Stimulated activated CD8-positive, alpha-beta memory T cell treated with anti-CD3 and anti-CD28 coated beads, Interleukin-4, amount 100 ng/mL, for 4 hours (primary cell): ENCODE measurements at regions not wholly inside any gene's neighbourhood (a gene's known extent, or its start where the extent isn't known, plus 50 kb on each side); places are given as distances from the start of the nearest gene placed in this dataset.

ENCODE experiments used
- DNase-seq, 2 donors: peaks; one replicate each; pipeline ENCODE4 v3.0.0-alpha.2; 2020; ENCODE audit warnings: low read depth in 2 of 2, low spot score in 1 of 2

GRCh38 chr2:176388861-176389260 lies 119.6 kb downstream of the MTX2 start:
- DNase-seq = no peak

- no peak for DNase-seq
Measured at GRCh38 chr2:176390276-176391147, 121.3 kb downstream of the MTX2 start.

GRCh38 chr2:176391148-176391419 lies 121.8 kb downstream of the MTX2 start:
- DNase-seq = no peak

DNA sequence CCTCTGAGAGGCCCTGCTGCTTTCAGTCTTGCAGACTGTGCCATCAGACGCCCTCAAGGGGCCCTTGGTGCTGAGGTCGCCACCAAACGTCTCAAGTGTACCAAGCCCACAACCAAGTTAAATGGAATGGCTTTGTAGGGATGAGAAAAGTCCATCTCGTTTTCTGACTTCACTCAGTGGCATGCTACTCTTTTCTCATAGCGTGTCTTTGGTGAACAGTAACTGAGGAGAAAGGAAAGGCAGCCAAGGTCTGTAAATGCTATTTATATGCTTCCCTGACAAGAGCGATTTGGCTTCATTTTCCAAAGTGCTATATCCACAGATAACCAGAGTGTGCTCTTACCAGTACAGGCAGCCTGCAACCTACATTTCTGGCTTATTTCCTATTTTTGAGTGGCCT lies 123.0 kb downstream of the MTX2 start:
- no peak for DNase-seq

- DNase-seq = no peak
Measured at GRCh38 chr2:176392744-176393414, 123.6 kb downstream of the MTX2 start.

- no peak for DNase-seq
Measured at GRCh38 chr2:176395273-176395854, 126.1 kb downstream of the MTX2 start.

DNA sequence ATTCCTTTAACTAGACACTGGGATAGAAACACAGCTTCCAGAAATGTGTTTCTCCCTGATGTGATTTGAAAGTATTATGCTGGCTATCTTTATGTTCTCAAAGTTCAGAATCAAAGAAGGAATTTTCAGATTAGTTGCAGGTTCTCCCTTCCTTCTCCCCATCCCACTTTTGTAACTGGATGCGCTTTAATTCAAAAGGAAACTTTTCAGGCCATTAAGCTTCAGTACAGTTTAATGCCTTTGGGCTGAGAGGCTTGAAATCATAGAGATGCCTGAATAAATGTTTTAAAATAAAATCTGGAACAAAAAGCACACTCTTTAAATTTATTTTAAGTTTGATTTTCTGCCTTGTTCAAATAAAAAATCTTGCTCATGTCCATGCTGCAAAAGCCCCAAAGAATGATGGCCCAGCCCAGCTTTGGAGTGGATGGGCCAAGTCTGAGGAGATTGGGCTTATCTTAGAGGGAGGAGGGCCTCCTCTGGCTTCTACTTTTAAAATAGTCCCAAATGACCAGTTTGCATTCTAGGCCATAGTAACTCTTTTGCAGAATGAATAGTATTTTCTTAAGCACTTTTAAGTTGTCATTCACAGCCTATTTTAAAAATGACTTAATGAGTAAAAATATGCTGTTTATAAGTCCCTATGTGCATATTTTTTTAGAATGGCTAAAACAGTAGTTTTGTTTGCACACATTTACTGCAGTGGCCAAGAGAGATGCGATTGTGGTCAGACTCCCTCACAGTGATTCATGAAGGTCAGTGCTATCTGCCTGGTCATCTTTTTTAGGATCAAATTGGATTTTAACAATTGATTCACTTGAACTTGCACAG lies 129.2 kb downstream of the MTX2 start:
- DNase-seq = no peak

DNA sequence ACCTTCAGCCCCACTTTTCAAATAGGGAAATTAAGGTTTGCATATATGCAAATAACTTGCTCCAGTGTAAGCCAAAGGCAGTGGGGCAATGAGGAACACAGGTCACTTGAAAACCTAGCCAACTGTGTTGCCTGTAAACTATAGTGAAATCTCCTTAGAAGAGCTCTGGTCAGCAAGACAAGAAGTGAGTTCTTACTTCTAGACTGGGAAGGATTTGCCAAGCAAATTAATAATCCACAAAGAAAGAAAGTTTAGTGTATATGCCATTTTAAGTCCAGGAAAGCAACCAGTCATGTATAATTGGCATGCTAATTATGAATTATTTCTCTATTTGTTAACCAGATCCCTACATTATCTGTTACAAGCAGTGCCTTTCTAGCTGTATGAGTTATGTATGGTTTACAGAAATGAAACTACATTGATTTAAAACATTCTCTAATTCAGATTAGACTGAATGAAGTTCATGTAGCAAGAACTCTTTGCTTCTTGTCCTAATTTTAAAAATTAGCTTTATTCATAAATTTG lies 129.9 kb downstream of the MTX2 start:
- no peak for DNase-seq

- no peak for DNase-seq
Measured at GRCh38 chr2:176405477-176405876, 136.2 kb downstream of the MTX2 start.

GRCh38 chr2:176407706-176408105 lies 138.5 kb downstream of the MTX2 start:
- no peak for DNase-seq

- DNase-seq = no peak
Measured at GRCh38 chr2:176409671-176410070, 140.4 kb downstream of the MTX2 start.

DNA sequence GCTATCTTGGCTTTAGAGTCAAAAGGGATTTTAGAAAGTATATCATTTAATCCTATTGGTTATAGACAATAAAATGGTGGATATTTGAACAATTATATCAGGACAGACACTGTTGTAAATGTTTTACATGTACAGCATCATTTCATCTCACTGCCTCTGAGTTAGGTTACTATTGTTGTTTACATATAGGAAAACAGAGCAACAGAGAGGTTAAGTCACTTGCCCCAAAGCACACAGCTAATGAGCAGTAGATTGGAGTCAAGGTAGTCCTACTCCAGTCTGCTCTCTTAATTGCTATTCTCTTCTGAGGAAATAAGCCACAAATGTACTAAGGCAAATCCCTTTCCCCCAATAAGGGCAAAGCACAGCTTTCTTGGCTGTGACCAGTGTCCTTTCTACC lies 142.9 kb downstream of the MTX2 start:
- DNase-seq = no peak

DNA sequence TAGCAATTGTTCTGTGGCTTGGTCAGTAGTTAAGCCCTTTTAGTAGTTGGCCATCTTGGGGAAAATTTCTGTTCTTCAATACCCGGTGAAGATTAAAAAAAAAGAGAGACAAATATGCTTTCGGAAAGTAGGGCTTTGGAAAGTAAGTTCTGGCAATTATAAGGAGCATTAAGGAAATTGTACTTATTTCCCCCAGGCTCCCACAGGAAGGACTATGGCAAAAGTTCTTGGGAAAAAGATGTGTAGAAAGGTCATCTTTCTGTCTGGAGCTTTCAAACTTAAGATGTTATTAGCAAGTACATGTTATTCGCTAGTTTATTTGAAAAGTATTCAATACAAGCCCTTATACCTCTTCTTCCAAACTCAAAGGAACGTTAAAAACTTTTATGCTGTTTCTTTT lies 144.5 kb downstream of the MTX2 start:
- no peak for DNase-seq

DNA sequence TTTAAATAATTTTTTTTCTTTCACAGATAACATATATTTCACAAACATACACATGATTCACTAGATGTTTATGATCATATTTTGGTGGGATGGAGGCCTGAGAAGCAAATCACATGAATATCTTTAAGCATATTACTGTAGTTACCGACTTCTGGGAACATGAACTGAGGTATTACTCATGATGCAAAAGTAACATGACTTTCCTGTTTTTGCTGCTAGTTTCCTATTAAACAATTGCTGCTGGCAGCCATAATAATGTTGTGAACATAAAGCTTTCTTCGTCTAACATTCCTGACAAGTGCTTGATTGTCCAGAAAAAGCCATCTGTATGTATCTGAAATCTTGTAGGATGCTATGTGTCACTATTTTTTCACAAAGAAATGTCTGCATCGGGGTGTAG lies 145.4 kb downstream of the MTX2 start:
- no peak for DNase-seq

DNA sequence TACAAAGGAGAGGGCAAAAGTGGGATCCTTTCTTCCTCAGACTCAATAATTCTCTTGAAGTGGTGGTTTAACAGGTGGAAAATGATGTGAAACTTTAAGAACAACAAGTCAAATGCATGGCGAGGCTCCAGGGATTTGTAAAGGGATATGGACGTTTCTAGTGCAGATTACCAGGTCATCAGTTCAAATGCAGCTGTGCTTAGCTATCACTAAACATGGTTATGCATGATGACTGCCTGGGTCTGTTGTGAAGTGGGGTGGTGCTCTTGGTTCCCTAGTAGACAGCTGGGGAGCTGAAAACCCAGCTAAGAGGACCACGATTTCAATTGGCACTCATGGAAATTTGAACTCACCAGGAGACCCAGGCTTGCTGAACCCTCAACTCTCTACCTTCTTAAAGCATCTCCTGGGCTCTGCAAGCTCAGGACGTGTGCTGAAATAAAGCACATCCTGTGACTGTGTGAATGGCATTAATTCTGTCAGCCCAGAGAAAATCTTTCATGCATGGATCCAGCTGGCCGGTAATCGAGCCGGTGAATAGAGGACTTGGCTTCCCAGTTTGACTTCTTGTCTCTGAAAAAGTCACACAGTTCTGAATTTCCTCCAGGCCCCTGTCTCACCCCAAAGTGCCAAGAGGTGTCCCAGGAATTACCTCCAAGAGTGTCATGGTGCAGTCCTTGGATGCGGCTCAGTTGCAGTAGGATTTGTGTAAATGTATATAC lies 146.1 kb downstream of the MTX2 start:
- no peak for DNase-seq

GRCh38 chr2:176415937-176416499 lies 146.8 kb downstream of the MTX2 start:
- DNase-seq = no peak

GRCh38 chr2:176418768-176419167 lies 149.5 kb downstream of the MTX2 start:
- no peak for DNase-seq

DNA sequence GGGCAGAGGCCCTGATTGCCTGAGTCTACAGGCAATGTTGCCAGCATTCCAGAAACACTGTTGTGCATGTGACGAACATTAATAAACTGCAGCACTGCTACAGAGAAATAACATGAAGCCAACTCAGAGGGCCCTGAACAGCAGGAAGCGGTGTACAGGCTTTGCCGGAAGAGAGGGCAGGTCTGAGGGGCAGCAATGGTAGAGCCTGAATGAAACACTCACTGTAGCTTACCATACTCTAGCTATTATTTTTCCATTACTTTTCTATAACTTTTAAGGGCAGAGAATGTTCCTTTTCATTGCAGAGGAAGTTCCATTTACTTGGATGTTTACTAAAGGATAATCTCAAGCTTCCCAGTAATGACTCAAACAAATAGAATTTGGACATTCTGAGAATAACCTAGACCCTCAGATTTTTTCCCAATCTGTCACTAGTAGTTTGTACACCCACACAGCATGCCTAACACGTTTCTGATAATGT lies 150.4 kb downstream of the MTX2 start:
- no peak for DNase-seq

- no peak for DNase-seq
Measured at GRCh38 chr2:176421297-176422050, 152.2 kb downstream of the MTX2 start.

DNA sequence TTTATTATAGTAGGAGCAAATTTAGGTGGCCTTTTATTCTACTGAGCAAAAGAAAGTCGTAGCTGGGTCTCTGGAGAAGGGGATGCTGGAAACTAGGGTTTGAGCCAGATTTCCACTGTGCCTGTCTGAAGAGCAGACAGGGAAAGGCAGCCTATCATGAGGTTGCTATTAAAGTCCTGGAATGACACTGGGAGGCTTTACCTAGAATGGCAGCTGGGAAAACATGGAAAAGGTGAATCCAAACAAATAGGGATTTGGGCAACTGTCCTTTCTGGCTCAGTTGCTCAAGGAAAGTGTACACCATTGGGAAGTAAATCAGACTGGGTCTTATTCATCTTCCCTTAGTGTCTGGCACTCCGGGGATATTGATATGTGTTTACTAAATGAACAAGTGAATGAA lies 154.6 kb downstream of the MTX2 start:
- DNase-seq = no peak
